Common myeloid progenitor, CD34-positive (primary cell): ENCODE measurements at regions not wholly inside any gene's neighbourhood (a gene's known extent, or its start where the extent isn't known, plus 50 kb on each side); places are given as distances from the start of the nearest gene placed in this dataset.
A peak's percentile ranks its signal among the peaks of the same experiment; 100 is the strongest.

ENCODE experiments used
- CTCF ChIA-PET: fragments of 350-600 bp; sonication (Branson Sonifier 250); formaldehyde crosslinking; loops from one replicate; lab custom pipeline; 2021; ENCODE audit warnings: antibody characterized with exemption; lab: Charles Lee
- POLR2A ChIA-PET: fragments of 350-600 bp; sonication (Branson Sonifier 250); formaldehyde crosslinking; loops from one replicate; lab custom pipeline; 2021; ENCODE audit warnings: antibody characterized with exemption; lab: Charles Lee
- DNase-seq, 3 donors: peaks; one replicate each; pipeline versions ENCODE4 v3.0.0 to v3.0.0-alpha.2; 2013
- H3K27ac ChIP-seq, 2 experiments: 1 replicate in 1 of 2; 2 replicates in 1 of 2; pipeline ENCODE4 v1.7.0; 2013; ENCODE audit warnings: inconsistent platforms in 2 of 2, low read length in 2 of 2, mild to moderate bottlenecking in 2 of 2, low read depth in 1 of 2, moderate library complexity in 1 of 2; ENCODE audit not compliant: severe bottlenecking in 2 of 2, insufficient read depth in 1 of 2, poor library complexity in 1 of 2
- H3K27me3 ChIP-seq, 5 experiments: replicated peaks in 2 of 5; 1 replicate in 3 of 5; 2 replicates in 2 of 5; pipeline versions ENCODE4 v1.6.1 to v1.7.0; 2013; ENCODE audit warnings: low read length in 4 of 5, mild to moderate bottlenecking in 2 of 5, moderate library complexity in 2 of 5, inconsistent platforms in 1 of 5; ENCODE audit not compliant: insufficient read depth in 5 of 5, control insufficient read depth in 4 of 5
- H3K36me3 ChIP-seq, 4 experiments: 1 replicate in 2 of 4; 2 replicates in 2 of 4; pipeline versions ENCODE4 v1.6.1 to v1.7.0; 2013; ENCODE audit warnings: low read length in 3 of 4, control low read depth in 1 of 4, mild to moderate bottlenecking in 1 of 4; ENCODE audit not compliant: control insufficient read depth in 4 of 4, insufficient read depth in 4 of 4
- H3K4me1 ChIP-seq, 4 experiments: 1 replicate in 3 of 4; 2 replicates in 1 of 4; pipeline versions ENCODE4 v1.6.1 to v1.7.1; 2013; ENCODE audit warnings: low read length in 3 of 4, mild to moderate bottlenecking in 3 of 4, control low read depth in 1 of 4, inconsistent platforms in 1 of 4, moderate library complexity in 1 of 4; ENCODE audit not compliant: control insufficient read depth in 4 of 4, insufficient read depth in 4 of 4; ENCODE audit errors: control extremely low read depth in 1 of 4
- H3K4me3 ChIP-seq, 7 experiments: 1 replicate in 4 of 7; 2 replicates in 3 of 7; pipeline versions ENCODE4 v1.5.1 to v1.7.0; 2013; ENCODE audit warnings: mild to moderate bottlenecking in 7 of 7, low read length in 6 of 7, moderate library complexity in 6 of 7, inconsistent platforms in 2 of 7, low read depth in 2 of 7, control low read depth in 1 of 7; ENCODE audit not compliant: insufficient read depth in 4 of 7, control insufficient read depth in 1 of 7; ENCODE audit errors: extremely low read depth in 1 of 7
- H3K9me3 ChIP-seq, 5 experiments: 1 replicate in 4 of 5; 2 replicates in 1 of 5; pipeline versions ENCODE4 v1.6.1 to v1.7.1; 2013; ENCODE audit warnings: low read length in 4 of 5, mild to moderate bottlenecking in 2 of 5, inconsistent platforms in 1 of 5, low read depth in 1 of 5, moderate library complexity in 1 of 5; ENCODE audit not compliant: control insufficient read depth in 4 of 5, insufficient read depth in 2 of 5; ENCODE audit errors: control extremely low read depth in 1 of 5
- WGBS: methylation state at CpG from one replicate; pipeline ENCODE4 v1.1.5; 2013; ENCODE audit not compliant: insufficient coverage; 5-methylcytosine and 5-hydroxymethylcytosine counted together

DNA sequence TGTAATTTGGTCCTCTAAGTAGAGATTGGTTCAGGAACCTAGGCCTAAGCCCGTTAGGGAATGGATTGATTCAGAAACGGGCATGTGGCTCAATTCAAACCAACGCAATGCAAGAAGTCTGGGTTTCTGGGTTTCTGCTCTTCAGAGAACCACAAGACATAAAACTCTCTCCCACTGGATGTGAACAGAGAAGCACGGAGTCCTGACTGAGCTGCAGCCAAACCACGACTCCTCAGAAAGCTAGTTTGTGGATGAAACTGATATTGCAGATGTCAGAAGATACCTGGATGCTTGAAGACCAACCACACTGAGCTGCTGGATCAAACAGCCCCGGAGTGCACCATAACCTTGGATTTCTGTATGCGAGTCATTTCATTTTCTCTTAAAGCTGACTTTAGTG is 50.0 kb downstream of the SOD2 start:
- no peak overlapping the region for H3K4me3 ChIP-seq
- peaks cover 0 to 8% (median under 1%) of the 10 kb centered on the region in 4 experiments for H3K36me3 ChIP-seq
- 97% methylated on average over 6 of the region's 7 CpGs for WGBS
- H3K9me3 ChIP-seq: peaks cover 0 to 12% (median 4%) of the 10 kb centered on the region in 5 experiments
- no peaks in the 10 kb centered on the region for H3K4me1 ChIP-seq
- ChIA-PET POLR2A (no interaction called here), CTCF (interaction anchor here (1.6 kb wide), 1 partner anchor 9 kb away, joined by 8 read pairs; no protein-coding TSS in a partner anchor)
- DNase-seq: no peak
- H3K27ac ChIP-seq: no peak overlapping the region
- no peaks in the 10 kb centered on the region for H3K27me3 ChIP-seq

DNA sequence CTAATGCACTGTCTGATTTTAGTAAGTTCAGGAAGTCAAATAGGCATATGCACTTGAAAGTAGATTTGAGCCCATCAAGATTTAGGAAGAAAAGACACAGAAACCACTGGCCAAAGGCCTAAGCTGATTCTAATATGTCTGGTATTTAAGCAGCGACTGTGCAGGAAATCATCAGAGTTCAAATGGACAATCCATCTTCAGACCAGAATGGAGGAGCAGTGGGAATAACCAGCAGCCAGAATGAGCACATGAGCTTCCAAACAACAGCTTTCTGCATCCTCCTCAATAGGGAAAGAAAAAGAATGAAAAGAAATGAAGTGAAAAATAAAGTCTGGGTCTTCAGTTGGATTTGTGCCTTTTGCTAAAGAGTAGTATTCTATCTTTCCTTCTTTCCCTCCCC is 50.6 kb downstream of the SOD2 start:
- Histone ChIP-seq H3K27ac (no peak overlapping the region), H3K4me3 (no peak overlapping the region), H3K9me3 (peaks cover 0 to 13% (median 4%) of the 10 kb centered on the region in 5 experiments), H3K36me3 (peaks cover 0 to 8% (median under 1%) of the 10 kb centered on the region in 4 experiments), H3K4me1 (no peaks in the 10 kb centered on the region), H3K27me3 (no peaks in the 10 kb centered on the region)
- ChIA-PET POLR2A (interaction anchor here (0.6 kb wide), 1 partner anchor 19 kb away, joined by 3 read pairs; no protein-coding TSS in a partner anchor), CTCF (interaction anchor here (1.2 to 1.6 kb wide), 2 partner anchors 9 to 12 kb away, joined by 7 to 8 read pairs; no protein-coding TSS in a partner anchor)
- no peak for DNase-seq
- 100% methylated on average over 1 of the region's 1 CpG for WGBS

DNA sequence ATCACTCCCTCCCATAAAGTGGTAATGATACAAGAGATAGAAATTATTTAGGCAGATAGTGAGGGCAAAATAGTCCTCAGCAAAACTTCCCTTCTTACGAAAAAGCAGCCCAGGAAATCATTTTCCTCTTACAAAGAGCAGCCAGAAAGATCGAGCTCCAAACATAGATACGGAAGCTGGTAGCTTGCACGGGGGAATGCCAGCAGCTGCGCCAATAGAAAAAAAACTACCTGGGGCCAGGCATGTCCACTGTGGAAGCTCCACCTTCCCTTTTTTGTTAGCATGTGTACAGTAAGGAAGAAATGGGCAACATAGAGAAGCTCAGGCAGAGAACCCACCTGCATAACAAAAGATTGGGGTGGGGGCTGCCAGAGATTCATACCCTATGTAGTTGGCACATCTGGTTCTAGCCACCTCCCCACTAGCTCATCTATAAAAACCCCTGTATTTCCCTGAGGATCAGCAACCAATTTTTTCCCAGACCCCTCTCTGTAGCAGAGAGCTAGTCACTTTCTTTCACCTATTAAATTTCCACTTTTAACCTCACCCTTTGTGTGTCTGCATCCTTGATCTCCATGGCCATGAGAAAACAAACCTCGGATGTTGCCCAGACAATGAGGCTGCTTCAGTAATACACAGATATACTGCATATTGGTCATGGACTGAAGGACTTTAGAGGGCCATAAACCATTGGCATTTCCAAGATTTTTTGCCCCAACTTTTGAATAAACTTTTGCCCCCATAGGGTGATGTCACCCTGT is 52.1 kb downstream of the SOD2 start:
- peaks cover 0 to 8% (median under 1%) of the 10 kb centered on the region in 4 experiments for H3K36me3 ChIP-seq
- ChIA-PET POLR2A (no interaction called here), CTCF (interaction anchor here (0.9 to 1.2 kb wide), 3 partner anchors 12 to 212 kb away, joined by 3 to 7 read pairs (median 3); no protein-coding TSS in a partner anchor)
- no peaks in the 10 kb centered on the region for H3K27me3 ChIP-seq
- H3K27ac ChIP-seq: no peak overlapping the region
- DNase-seq: no peak
- no peak overlapping the region for H3K4me3 ChIP-seq
- 100% methylated on average over 3 of the region's 6 CpGs for WGBS
- H3K4me1 ChIP-seq: no peaks in the 10 kb centered on the region
- peaks cover 0 to 13% (median 4%) of the 10 kb centered on the region in 5 experiments for H3K9me3 ChIP-seq

DNA sequence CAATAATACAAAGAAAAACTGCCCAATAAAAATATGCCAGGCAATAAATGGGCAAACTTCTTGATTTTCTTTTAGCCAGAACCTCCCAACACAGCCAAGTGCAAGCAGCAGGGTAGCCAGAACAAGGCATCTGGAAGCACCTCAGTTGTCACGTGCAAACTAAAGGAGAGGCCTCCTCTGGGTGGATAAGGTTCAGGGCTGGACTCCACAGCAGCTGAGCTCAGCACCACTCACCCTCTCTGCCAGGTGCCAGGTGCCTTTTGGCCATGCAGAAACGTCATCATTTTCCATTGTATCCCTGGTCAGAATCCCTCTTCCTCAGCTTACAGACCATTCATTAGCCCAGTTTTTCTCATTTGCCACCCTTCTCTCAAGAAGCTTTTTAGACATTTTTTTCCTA is 52.7 kb downstream of the SOD2 start:
- 100% methylated on average over 1 of the region's 2 CpGs for WGBS
- Histone ChIP-seq H3K27ac (no peak overlapping the region), H3K27me3 (no peaks in the 10 kb centered on the region), H3K9me3 (peaks cover 0 to 13% (median 4%) of the 10 kb centered on the region in 5 experiments), H3K36me3 (peaks cover 0 to 8% (median under 1%) of the 10 kb centered on the region in 4 experiments), H3K4me3 (no peak overlapping the region), H3K4me1 (no peaks in the 10 kb centered on the region)
- POLR2A ChIA-PET: no interaction called here
- no peak for DNase-seq
- CTCF ChIA-PET: interaction anchor here (0.9 to 1.1 kb wide), 2 partner anchors 13 to 212 kb away, joined by 3 read pairs; no protein-coding TSS in a partner anchor

DNA sequence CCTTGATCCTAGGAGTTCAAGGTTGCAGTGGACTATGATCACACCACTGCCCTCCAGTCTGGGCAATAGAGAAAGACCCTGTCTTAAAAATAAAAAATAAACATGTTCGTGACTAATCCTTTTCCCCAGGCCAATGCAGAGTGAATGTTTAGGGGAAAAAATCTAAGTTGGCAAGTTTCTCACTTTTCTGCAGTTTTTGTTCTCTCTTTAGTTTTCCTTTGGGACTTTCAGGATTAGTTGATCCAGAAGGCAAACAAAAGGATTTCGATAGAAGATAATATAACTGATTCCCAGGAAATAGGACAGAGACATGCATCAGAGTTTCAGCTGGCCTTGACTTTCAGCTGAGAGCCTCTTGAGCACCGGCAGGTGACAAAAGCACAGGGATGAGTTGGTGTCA is 53.3 kb downstream of the SOD2 start:
- Histone ChIP-seq H3K4me1 (no peaks in the 10 kb centered on the region), H3K27me3 (no peaks in the 10 kb centered on the region), H3K27ac (no peak overlapping the region), H3K36me3 (peaks cover 0 to 8% (median under 1%) of the 10 kb centered on the region in 4 experiments), H3K4me3 (no peak overlapping the region), H3K9me3 (peaks cover 0 to 13% (median 4%) of the 10 kb centered on the region in 5 experiments)
- ChIA-PET CTCF (no interaction called here), POLR2A (no interaction called here)
- DNase-seq: no peak
- 100% methylated on average over 1 of the region's 3 CpGs for WGBS

DNA sequence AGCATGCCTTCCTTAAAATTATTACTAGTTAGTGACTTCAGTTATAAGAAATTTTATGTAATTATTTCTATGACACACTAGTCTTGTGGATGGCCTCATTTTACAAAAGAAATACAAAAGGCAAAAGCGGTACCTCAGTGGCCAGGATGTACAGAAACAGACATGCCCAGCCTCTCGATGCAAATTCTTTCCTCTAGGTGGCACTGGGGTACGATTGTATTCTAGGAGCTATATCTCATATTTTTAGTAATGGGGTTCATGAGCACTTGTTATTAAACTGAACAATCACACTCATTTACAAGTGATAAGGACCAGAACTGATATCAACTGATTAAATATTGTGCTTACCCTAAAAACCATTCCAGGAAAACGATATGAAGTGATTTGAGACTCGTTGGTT is 59.8 kb downstream of the SOD2 start:
- H3K4me3 ChIP-seq: no peak overlapping the region
- H3K4me1 ChIP-seq: peaks cover 0 to 5% (median 2%) of the 10 kb centered on the region in 4 experiments
- ChIA-PET POLR2A (no interaction called here), CTCF (interaction anchor here (1.0 to 3.0 kb wide), 8 partner anchors 10 to 200 kb away, joined by 3 to 13 read pairs (median 5); no protein-coding TSS in a partner anchor)
- no peak overlapping the region for H3K27ac ChIP-seq
- no peaks in the 10 kb centered on the region for H3K27me3 ChIP-seq
- peaks cover 0 to 3% (median 0%) of the 10 kb centered on the region in 5 experiments for H3K9me3 ChIP-seq
- peak in 2 of 3 donors; percentile 31 for DNase-seq
- no CpG with 5 or more reads among the region's 5 CpGs for WGBS
- H3K36me3 ChIP-seq: no peaks in the 10 kb centered on the region

DNA sequence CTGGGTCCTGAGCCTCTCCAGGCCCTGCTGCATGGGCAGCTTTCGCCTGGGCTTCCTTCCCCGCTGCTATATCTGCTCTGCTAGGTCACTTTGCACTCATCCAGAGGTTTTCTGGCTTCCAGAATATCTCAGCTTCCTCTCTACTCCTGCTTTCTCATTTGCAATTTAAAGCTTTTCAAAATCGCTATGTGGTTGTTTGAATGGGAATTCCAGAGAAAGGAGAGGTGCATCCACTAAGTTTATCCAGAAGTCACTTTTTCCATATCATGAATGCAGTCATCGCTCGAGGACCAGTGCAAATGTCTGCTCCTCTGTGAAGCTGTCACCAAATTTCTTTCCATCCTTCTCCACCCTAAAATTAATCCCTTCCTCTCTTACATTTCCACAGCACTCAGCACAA is 61.2 kb downstream of the SOD2 start:
- ChIA-PET CTCF (interaction anchor here (1.0 to 1.1 kb wide), 2 partner anchors 8 to 13 kb away, joined by 4 read pairs; no protein-coding TSS in a partner anchor), POLR2A (no interaction called here)
- no peak overlapping the region for H3K4me3 ChIP-seq
- no peaks in the 10 kb centered on the region for H3K9me3 ChIP-seq
- WGBS: 98% methylated on average over 4 of the region's 5 CpGs
- H3K27ac ChIP-seq: no peak overlapping the region
- DNase-seq: no peak
- peaks cover 0 to 5% (median 2%) of the 10 kb centered on the region in 4 experiments for H3K4me1 ChIP-seq
- H3K27me3 ChIP-seq: no peaks in the 10 kb centered on the region
- H3K36me3 ChIP-seq: no peaks in the 10 kb centered on the region
